BJ (cell line): ENCODE measurements at regions not wholly inside any gene's neighbourhood (a gene's known extent, or its start where the extent isn't known, plus 50 kb on each side); places are given as distances from the start of the nearest gene placed in this dataset.

Source experiments
- CTCF ChIA-PET: fragments of 350-600 bp; formaldehyde crosslinking; extraction: SDS; loops from one replicate; lab custom pipeline; 2021; ENCODE audit warnings: antibody characterized with exemption, inconsistent platforms; lab: Yijun Ruan, JAX
- POLR2A ChIA-PET: fragments of 300-600 bp; sonication (Branson Sonifier 250); formaldehyde crosslinking; extraction: SDS; loops from one replicate; lab custom pipeline; 2021; ENCODE audit warnings: antibody characterized with exemption; lab: Charles Lee
- DNase-seq: peaks from one replicate; pipeline ENCODE4 v3.0.0-alpha.2; 2011; ENCODE audit warnings: low read depth
- H3K27me3 ChIP-seq: 2 replicates; pipeline ENCODE4 v1.6.0; 2011; ENCODE audit warnings: low read length; ENCODE audit not compliant: control insufficient read depth, insufficient read depth
- H3K36me3 ChIP-seq: 2 replicates; pipeline ENCODE4 v1.5.1; 2011; ENCODE audit warnings: low read length; ENCODE audit not compliant: control insufficient read depth, insufficient read depth
- H3K4me3 ChIP-seq: 2 replicates; pipeline ENCODE4 v1.5.1; 2011; ENCODE audit warnings: low read depth, mild to moderate bottlenecking, control low read depth, low read length
- CTCF ChIP-seq: IDR thresholded peaks from 2 replicates; pipeline ENCODE4 v1.5.1; 2011; ENCODE audit warnings: low read depth, mild to moderate bottlenecking, control low read depth, inconsistent platforms, low read length, moderate library complexity; ENCODE audit not compliant: insufficient read depth

GRCh38 chr18:41237317-41237716 lies 717.7 kb upstream of the PIK3C3 start:
- TF ChIP-seq CTCF, result no peak
- CTCF ChIA-PET, result no interaction called here
- POLR2A ChIA-PET, result no interaction called here
- Histone ChIP-seq H3K36me3 (no peaks in the 10 kb centered on the region), H3K4me3 (no peak overlapping the region), H3K27me3 (no peaks in the 10 kb centered on the region)
- no peak for DNase-seq

GRCh38 chr18:41231681-41232080 lies 723.4 kb upstream of the PIK3C3 start:
- ChIA-PET POLR2A (no interaction called here), CTCF (interaction anchor here (1.1 kb wide), 1 partner anchor 9 kb away, joined by 3 read pairs; no protein-coding TSS in a partner anchor)
- Histone ChIP-seq H3K4me3 (no peak overlapping the region), H3K27me3 (no peaks in the 10 kb centered on the region), H3K36me3 (no peaks in the 10 kb centered on the region)
- no peak for TF ChIP-seq CTCF
- no peak for DNase-seq

- H3K4me3 ChIP-seq, result no peak overlapping the region
- TF ChIP-seq CTCF, result no peak
- no peaks in the 10 kb centered on the region for H3K27me3 ChIP-seq
- no peak for DNase-seq
- H3K36me3 ChIP-seq, result no peaks in the 10 kb centered on the region
- CTCF ChIA-PET, result no interaction called here
- POLR2A ChIA-PET, result no interaction called here
Observed at GRCh38 chr18:41227993-41228392, 727.0 kb upstream of the PIK3C3 start.

GRCh38 chr18:41226911-41227310 lies 728.1 kb upstream of the PIK3C3 start:
- DNase-seq, result no peak
- Histone ChIP-seq H3K27me3 (no peaks in the 10 kb centered on the region), H3K36me3 (no peaks in the 10 kb centered on the region), H3K4me3 (no peak overlapping the region)
- no peak for TF ChIP-seq CTCF
- CTCF ChIA-PET, result no interaction called here
- POLR2A ChIA-PET, result no interaction called here

GRCh38 chr18:41226186-41226585 lies 728.8 kb upstream of the PIK3C3 start:
- ChIA-PET POLR2A (no interaction called here), CTCF (no interaction called here)
- Histone ChIP-seq H3K4me3 (no peak overlapping the region), H3K27me3 (no peaks in the 10 kb centered on the region), H3K36me3 (no peaks in the 10 kb centered on the region)
- TF ChIP-seq CTCF, result no peak
- DNase-seq, result no peak
